SW480 (cell line): ENCODE measurements at regions not wholly inside any gene's neighbourhood (a gene's known extent, or its start where the extent isn't known, plus 50 kb on each side); places are given as distances from the start of the nearest gene placed in this dataset.
"Not testable (repeated sequence)": the region's sequence is repeated elsewhere in the genome, so short reads cannot be mapped to it uniquely, and the experiment has no call there.

ENCODE experiments used
- DNase-seq: peaks from one replicate; pipeline ENCODE4 v3.0.0-alpha.2; 2016; ENCODE audit warnings: low spot score

- not testable (repeated sequence) for DNase-seq
These were observed 296.3 kb downstream of the HNRNPD start for GRCh38 chr4:82077471-82077995.

DNA sequence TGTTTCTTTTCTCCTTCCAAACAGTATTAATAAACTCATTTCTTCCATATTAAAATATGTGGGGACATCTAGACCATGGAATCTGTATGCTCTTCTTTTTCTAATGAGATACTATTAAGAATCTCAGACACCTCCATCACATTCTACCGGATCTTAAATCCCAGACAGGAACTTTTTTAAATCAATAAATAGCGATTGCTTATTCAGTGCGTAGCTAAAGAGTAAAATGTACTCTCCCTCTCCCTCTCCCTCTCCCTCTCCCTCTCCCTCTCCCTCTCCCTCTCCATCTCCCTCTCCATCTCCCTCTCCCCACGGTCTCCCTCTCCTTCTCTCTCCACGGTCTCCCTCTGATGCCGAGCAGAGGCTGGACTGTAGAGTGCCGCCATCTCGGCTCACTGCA lies 297.0 kb downstream of the HNRNPD start:
- no peak for DNase-seq

- DNase-seq: no peak
These were observed 297.4 kb downstream of the HNRNPD start for GRCh38 chr4:82076359-82076758.

DNA sequence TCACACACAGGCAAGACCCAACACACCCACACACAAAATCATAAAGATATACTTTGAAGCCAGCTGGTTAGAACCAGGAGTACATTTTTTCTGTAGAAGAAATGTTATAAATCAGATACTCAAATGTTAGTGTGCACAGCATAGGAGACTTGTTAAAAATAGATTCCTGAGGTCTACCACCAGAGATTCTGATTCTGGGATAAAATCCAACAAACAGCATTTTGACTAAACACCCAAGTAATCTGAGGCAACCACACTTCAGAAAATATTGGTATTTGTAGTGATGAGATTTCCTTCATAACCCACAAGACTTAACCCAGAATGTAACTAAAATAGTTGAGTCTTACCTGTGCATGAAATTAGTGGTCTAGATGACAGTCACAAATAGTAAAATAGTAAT lies 301.8 kb downstream of the HNRNPD start:
- no peak for DNase-seq

DNA sequence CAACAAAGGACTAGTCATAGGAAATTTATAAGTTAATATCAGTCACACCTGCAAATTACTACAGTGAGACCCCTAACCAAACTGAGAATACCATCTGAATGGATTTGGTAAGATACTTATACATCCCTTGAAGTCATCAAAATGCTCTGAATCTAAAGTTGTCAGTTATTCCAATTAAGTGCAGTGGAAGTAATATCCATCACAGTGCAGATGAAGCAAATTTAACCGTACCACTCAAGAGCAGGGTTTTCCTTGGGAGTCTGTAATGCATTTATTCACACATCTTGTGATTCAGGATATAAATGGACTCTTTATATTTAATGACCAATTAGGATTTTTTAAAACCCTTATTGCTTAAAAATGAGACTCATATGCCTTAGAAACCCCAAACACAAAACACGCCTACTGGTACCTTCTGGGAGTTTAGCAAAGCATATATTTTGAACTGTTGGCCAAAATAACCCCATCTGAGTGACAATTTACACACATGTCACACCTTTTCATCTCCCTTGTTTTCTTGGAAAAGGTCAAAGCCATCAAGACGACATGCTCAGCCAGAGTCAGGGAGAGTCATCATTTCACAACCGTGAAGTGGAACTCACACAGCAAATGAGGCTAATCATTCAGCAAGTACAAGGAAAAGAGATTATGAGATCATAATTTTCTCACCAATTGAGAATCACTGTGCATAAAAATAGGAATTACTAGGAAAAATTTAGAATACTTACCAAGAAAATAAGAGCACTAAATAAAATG lies 303.7 kb downstream of the HNRNPD start:
- DNase-seq: no peak

DNA sequence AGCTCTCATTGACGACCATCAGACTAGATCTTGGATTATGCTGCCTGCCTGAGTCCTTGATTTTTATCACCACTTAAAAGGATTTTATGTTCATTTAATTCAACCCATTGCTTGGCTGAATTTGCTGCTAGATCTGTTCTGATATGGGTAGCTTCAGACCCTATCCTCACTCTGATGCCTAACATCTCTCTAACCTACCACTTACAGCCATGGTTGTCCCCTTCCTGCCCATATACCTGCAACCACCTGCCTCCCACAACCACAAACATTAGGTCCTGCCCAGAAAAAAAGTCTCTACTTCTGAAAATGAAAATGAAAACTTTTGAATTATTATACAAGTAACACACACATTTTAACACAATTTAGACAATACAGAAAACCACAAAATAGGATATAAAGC lies 310.8 kb downstream of the HNRNPD start:
- no peak for DNase-seq

DNA sequence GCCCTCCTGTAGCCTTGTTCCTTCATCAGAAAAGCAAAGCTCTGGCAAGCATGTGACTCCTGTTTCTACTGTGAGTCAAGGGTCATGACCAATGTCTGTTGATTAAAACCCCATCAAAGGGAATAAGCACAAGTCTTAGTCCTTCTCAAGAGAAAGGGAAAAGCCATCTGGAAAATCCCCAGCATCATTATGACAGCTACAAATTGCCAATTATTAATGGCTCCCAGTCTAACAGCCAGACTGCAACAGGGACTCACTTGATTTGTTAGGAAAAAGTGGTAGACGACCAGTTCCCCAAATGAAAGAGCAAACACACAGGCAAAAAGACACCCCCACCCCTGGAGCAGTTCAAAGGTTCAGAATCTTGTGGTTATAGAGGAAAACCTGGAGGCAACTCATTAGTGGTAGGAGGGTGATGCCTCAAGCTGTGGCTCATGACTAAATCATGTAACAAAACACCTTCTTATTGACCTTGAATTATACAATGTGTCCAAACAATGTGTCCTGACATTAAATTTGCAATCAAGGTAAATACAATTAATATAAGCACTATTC lies 315.7 kb downstream of the HNRNPD start:
- DNase-seq: peak; percentile 22

- DNase-seq: no peak
These were observed 318.6 kb downstream of the HNRNPD start for GRCh38 chr4:82055156-82055555.

DNA sequence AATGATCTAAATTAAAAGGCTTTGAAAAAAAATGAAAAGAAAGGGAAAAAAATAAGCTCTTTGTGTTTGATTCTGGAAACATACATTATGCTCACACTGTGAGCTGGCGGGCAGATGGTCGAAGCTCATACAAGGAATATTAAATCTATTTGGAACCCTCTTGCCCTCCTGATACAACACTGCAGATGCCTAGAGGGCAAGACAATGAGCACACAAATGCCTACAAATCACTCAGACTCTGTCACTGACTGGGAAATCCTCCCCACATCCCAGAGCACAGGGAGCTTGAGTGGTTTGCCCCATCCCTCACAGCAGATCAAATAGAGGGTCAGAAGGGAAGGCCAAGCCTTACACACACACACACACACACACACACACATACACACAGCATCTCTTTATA lies 320.4 kb downstream of the HNRNPD start:
- no peak for DNase-seq

DNA sequence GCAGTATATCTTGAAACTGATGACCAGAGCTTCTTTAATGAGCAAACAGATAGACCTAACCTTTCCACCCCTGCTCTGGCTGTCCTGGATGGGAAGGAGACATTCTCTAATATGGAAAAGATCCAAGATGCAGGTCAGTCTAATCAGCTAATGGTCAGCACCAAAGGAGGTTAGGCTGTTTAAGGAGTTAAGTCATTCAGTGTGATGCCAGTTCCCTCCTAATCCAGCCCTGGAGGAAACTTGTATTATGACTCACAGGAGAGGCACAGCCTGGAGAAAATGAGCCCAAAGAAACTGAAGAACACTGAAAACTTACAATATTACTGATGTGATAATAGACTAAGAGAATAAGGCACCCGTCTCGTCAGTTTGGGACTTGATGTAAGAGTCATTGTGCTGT lies 323.0 kb downstream of the HNRNPD start:
- no peak for DNase-seq

- DNase-seq: no peak
These were observed 324.5 kb downstream of the HNRNPD start for GRCh38 chr4:82049294-82049693.

DNA sequence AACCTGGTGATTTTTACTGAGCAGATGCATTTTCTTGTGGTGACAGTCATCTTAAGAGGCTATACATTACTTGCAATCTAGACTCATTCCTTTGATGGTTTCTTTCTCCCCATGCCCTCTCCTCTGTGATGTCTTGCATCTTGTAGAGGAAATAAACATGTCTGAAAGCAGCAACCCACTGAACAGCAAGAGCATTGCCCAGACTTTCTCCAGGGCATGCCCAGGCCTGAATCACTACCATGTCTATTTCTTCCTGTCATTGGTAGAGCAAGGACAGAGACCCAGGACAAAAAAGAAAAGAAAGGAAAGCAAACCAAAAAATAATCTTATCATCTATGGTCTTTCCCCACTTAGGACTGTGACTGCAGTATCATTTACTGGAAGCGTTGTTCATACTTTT lies 326.1 kb downstream of the HNRNPD start:
- DNase-seq: no peak

GRCh38 chr4:82046796-82047195 lies 327.0 kb downstream of the HNRNPD start:
- no peak for DNase-seq

DNA sequence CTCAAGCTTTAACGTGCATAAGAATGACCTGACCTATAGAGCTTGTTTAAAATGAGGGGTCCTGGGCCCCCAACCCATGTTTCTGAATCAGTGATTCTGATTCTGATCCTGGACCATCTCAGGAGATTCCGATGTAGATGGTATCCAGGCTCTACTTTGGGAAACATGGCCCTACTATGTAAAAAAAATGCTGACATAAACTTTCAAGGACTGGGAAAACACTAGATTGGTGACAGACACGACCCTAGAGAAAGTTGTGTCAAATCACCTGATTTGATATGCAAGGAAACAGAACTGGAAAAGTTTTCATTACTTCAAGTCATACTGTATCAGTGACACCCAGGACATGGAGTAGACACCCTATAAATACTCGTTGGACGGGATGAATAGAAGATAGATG lies 328.5 kb downstream of the HNRNPD start:
- no peak for DNase-seq

GRCh38 chr4:82044141-82044993 lies 329.4 kb downstream of the HNRNPD start:
- peak; percentile 53 for DNase-seq

DNA sequence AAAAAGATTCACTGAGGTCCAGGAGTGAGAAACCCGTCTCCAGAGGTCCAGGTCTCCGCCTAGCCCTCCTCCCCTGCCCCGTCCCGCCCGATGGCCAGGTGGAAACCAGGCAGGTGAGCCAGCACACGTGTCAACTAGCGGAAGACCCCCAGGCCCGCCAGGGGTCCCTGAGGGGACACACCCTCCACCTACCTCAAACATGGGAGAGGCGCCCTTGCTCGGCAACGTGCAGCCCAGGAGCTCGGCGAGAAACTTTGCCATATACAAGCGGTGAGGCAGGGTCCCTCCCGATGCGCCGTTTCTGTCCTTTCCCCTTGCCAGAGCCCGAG lies 330.0 kb downstream of the HNRNPD start:
- DNase-seq: no peak

- peak; percentile 58 for DNase-seq
These were observed 330.5 kb downstream of the HNRNPD start for GRCh38 chr4:82043081-82043808.

DNA sequence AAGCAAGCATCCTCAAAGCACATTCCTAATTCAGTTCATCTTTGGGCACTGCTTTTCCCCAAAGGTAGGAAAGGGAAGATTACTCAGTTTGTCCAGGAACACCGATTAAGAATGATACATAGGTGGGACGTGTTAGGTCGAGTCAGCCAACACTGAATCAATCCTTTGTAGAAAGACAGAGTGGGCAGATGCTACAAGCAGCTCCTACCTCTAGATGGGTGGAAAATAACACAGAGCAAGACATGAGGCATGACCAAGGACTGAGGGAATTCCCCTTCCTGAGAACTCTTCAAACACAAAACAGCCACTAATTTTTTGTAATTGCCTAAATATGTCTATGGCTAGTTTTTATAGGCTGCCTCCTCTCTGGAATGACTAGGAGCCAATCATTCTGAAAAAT lies 331.7 kb downstream of the HNRNPD start:
- no peak for DNase-seq

DNA sequence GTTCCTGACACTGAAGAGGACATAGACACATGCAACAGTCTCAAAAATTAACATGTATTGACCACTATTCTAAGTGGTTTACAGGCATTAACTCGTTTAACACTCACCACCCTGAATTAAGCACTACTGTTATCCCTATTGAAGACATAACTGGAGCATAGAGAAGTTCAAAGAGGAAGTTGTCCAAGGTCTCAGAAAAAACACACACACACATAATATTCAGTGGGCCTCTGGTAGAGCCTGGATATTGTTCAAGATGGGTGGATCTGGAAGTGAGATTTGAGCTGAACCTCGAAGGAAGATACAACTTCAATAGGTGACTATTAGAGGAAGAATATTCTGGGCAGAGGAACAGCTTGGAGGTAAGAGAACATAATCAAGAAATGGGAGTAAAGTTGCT lies 334.9 kb downstream of the HNRNPD start:
- no peak for DNase-seq

DNA sequence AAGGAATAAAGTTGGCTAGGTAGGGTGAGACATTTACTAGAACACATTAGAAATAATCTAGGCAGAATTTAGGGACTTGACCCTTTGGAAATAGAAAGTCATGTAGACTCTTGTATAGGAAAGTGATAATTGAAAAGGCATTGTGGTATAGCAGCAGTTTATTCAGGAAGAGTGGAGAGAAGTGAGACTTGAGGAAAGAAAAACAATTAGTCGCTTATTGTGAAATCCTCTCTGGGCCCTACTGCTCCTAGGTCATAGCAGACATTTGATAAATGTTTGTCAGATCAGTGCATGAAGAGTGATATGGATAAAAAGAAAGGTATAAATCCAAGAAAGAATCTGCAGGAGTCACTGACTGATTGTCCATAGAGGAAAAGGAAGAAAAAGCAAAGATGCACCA lies 337.6 kb downstream of the HNRNPD start:
- no peak for DNase-seq

DNA sequence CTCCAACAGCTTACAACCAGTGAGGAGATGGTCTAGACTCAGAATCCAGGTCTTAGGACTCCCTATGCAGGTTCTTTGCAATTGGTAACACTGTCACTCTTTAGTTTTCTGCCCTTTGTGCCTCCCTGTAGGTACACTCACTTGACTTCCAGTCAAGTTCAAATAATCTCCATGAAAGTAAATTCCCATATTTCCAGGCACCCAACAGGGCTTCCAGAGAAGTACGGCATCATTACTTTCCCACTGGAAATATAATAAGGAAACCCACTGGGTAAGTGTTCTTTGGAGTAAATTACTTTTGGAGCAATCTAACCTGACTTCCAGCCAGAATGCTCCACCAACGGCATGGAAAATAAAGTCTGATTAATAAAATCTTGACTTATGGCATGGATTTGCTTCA lies 338.9 kb downstream of the HNRNPD start:
- no peak for DNase-seq

DNA sequence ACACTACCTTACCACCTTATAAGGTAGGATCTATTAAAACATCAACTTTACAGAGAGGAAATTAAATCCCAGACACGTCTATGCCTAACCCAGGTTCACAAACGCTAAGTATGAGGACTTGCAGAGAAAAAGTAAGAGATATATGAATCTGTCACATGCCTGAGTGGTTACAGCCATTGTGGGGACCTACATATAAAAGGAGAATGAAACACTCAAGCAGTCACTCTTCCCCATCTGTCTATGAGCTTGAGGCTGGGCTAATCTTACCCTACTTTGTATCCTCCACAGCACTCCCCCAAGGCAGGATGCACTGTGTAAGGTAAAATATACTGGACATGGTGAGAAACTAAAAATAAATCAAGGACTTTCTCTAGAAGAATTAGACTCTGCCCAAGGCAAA lies 339.9 kb downstream of the HNRNPD start:
- DNase-seq: no peak
